K562 (cell line): ENCODE measurements at regions not wholly inside any gene's neighbourhood (a gene's known extent, or its start where the extent isn't known, plus 50 kb on each side); places are given as distances from the start of the nearest gene placed in this dataset.

ENCODE experiments used
- BHLHE40 ChIP-seq: IDR thresholded peaks from 2 replicates; pipeline ENCODE4 v1.6.1; 2011; ENCODE audit warnings: low read length, improper control_type of control experiment
- CBFA2T3 ChIP-seq: fragments of 450-650 bp; IDR thresholded peaks from 2 replicates; pipeline ENCODE4 v1.6.1; 2017
- CSDE1 ChIP-seq, 2 experiments: fragments of 450-650 bp; IDR thresholded peaks; 2 replicates each; pipeline ENCODE4 v1.6.1; 2016; ENCODE audit warnings: mild to moderate bottlenecking in 1 of 2
- GTF2E2 ChIP-seq: fragments of 200-800 bp; sonication (Bioruptor generic); IDR thresholded peaks from 2 replicates; pipeline ENCODE4 v1.6.1; 2016; ENCODE audit warnings: missing genetic modification characterization, missing compliant biosample characterization
- MED1 ChIP-seq: sonication (generic); formaldehyde crosslinking; IDR thresholded peaks from 2 replicates; pipeline ENCODE4 v1.8.1; 2023; ENCODE audit warnings: missing genetic modification reagents, borderline replicate concordance
- MEIS2 ChIP-seq: fragments of 450-650 bp; IDR thresholded peaks from 2 replicates; pipeline ENCODE4 v1.6.1; 2014; ENCODE audit warnings: mild to moderate bottlenecking; ENCODE audit not compliant: partially characterized antibody
- NCOR1 ChIP-seq: fragments of 450-650 bp; IDR thresholded peaks from 2 replicates; pipeline ENCODE4 v1.6.1; 2016; ENCODE audit warnings: mild to moderate bottlenecking, moderate library complexity
- TCF7 ChIP-seq: sonication (generic); IDR thresholded peaks from 2 replicates; pipeline ENCODE4 v1.6.1; 2016; ENCODE audit warnings: antibody characterized with exemption, borderline replicate concordance
- ZKSCAN1 ChIP-seq: fragments of 150-350 bp; IDR thresholded peaks from 2 replicates; pipeline ENCODE4 v1.6.1; 2016; ENCODE audit warnings: low read depth, low read length
- ZNF79 ChIP-seq: fragments of 250-450 bp; sonication (Bioruptor Pico); IDR thresholded peaks from 2 replicates; pipeline ENCODE4 v1.4.0; 2020; ENCODE audit warnings: low read depth, mild to moderate bottlenecking, moderate library complexity
- TF ChIP-seq, protein P1 (sequence below), 2 experiments: IDR thresholded peaks; 2 replicates each; pipeline ENCODE4 v1.6.1; 2012; ENCODE audit warnings: improper control_type of control experiment in 2 of 2, low read depth in 2 of 2, low read length in 2 of 2, borderline replicate concordance in 1 of 2
- TF ChIP-seq, protein P2 (sequence below), 2 experiments: fragments of 450-650 bp; conservative IDR thresholded peaks; 2 replicates each; pipeline ENCODE4 v1.6.1; 2017; ENCODE audit warnings: mild to moderate bottlenecking in 2 of 2, moderate library complexity in 2 of 2
- TF ChIP-seq, protein P3 (sequence below): fragments of 450-650 bp; IDR thresholded peaks from 2 replicates; pipeline ENCODE4 v1.6.1; 2016; ENCODE audit warnings: low read depth, mild to moderate bottlenecking, moderate library complexity

DNA sequence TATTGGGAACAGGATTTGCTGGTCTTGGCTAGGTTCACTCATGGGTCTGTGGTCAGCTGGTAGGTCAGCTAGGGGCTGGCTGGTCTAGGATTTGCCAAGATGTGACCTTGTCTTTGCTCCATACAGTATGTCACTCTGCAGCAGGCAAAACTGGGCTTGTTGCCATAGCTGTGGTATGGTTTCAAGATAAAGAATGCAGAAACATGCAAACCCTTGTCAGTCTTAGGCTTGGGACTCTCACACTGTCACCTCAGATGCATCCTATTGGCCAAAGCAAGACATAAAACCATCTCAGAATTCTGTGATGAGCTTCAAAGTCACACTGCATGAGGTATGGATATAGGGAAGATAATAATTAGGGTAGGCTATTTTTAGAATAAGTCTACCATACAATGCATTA is 66.6 kb upstream of the TBC1D5 start (continued):
- TF ChIP-seq, protein P1, sequence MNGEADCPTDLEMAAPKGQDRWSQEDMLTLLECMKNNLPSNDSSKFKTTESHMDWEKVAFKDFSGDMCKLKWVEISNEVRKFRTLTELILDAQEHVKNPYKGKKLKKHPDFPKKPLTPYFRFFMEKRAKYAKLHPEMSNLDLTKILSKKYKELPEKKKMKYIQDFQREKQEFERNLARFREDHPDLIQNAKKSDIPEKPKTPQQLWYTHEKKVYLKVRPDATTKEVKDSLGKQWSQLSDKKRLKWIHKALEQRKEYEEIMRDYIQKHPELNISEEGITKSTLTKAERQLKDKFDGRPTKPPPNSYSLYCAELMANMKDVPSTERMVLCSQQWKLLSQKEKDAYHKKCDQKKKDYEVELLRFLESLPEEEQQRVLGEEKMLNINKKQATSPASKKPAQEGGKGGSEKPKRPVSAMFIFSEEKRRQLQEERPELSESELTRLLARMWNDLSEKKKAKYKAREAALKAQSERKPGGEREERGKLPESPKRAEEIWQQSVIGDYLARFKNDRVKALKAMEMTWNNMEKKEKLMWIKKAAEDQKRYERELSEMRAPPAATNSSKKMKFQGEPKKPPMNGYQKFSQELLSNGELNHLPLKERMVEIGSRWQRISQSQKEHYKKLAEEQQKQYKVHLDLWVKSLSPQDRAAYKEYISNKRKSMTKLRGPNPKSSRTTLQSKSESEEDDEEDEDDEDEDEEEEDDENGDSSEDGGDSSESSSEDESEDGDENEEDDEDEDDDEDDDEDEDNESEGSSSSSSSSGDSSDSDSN (IDR thresholded peaks at IDR 0.05; ENCODE audit: borderline replicate concordance in 1 of 2, low read depth in 2 of 2, low read length in 2 of 2): no peak
- TF ChIP-seq MED1 (CRISPR knock-in tag) (no peak), ZKSCAN1 (0 out of 2 replicates have a peak, but pooled peaks have one; percentile 36), BHLHE40 (0 out of 2 replicates have a peak, but pooled peaks have one; percentile 10), MEIS2 (peak; percentile 76), CSDE1 (IDR thresholded peaks at IDR 0.05) (no peak), GTF2E2 (tag) (no peak), ZNF79 (CRISPR knock-in tag) (no peak), NCOR1 (0 out of 2 replicates have a peak, but pooled peaks have one; percentile 24), CBFA2T3 (peak; percentile 65), TCF7 (no peak)
- TF ChIP-seq, protein P2, sequence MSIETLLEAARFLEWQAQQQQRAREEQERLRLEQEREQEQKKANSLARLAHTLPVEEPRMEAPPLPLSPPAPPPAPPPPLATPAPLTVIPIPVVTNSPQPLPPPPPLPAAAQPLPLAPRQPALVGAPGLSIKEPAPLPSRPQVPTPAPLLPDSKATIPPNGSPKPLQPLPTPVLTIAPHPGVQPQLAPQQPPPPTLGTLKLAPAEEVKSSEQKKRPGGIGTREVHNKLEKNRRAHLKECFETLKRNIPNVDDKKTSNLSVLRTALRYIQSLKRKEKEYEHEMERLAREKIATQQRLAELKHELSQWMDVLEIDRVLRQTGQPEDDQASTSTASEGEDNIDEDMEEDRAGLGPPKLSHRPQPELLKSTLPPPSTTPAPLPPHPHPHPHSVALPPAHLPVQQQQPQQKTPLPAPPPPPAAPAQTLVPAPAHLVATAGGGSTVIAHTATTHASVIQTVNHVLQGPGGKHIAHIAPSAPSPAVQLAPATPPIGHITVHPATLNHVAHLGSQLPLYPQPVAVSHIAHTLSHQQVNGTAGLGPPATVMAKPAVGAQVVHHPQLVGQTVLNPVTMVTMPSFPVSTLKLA (conservative IDR thresholded peaks at IDR 0.05): 0 out of 4 replicates have a peak, but pooled peaks of 1 of the 2 experiments have one; percentile 10
- TF ChIP-seq, protein P3, sequence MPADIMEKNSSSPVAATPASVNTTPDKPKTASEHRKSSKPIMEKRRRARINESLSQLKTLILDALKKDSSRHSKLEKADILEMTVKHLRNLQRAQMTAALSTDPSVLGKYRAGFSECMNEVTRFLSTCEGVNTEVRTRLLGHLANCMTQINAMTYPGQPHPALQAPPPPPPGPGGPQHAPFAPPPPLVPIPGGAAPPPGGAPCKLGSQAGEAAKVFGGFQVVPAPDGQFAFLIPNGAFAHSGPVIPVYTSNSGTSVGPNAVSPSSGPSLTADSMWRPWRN: no peak
